HG03095 (cell line): ENCODE measurements at regions not wholly inside any gene's neighbourhood (a gene's known extent, or its start where the extent isn't known, plus 50 kb on each side); places are given as distances from the start of the nearest gene placed in this dataset.

Source experiments
- ATAC-seq: cut with Tn5 transposase; IDR thresholded peaks from one replicate; pipeline ENCODE4 v1.9.1; 2021; ENCODE audit warnings: moderate library complexity; ENCODE audit not compliant: unreplicated experiment

DNA sequence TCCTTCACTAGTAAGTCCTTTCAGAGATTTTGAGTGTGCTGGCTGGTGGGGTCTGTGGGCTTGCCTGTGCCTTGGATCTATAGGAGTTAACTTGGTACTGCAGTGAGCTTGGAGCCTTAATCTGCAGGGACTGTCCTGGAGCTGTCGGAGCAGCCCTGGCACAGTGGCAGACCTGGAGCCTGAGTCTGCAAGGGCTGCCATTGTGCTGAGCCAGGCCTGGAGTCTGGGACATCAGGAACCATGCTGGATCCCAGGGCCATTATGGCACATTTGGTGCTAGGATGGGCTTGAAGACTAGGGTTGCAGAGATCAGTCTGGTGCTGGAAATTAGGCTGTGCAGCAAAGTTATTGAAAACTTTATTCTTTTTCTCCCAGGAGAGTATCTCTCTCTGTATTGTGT lies 665.4 kb downstream of the METTL15 start:
- ATAC-seq = no peak

DNA sequence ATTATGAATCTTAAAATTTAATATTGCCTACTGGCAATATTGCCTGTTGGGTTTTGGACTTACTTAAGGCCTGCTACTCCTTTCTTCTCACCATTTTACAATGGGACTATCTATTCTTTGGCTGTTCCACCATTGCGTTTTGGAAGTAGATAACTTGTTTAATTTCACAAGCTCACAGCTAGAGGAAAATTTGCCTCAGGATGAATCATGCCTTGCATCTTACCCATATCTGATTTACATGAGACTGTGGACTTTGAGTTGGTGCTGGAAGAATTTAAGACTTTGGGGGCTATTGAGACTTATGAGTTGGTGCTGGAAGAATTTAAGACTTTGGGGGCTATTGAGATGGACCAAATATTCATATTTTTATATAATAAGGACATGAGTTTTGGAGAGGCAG lies 662.6 kb downstream of the METTL15 start:
- no peak for ATAC-seq

DNA sequence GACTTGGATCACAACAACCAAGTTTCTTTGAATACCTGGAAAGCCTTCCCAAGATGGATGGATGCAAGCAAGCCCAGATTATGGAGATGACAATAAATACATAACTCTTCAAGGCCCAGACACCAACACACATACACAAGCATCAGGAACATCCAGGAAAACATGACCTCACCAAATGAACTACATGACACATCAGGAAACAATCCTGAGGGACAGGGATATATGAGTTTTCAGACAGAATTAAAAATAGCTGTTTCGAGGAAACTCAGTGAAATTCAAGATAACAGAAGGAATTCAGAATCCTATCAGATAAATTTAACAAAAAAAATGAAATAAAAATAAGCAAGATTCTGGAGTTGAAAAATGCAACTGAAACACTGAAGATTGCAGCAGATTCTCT lies 659.4 kb downstream of the METTL15 start:
- ATAC-seq = no peak

DNA sequence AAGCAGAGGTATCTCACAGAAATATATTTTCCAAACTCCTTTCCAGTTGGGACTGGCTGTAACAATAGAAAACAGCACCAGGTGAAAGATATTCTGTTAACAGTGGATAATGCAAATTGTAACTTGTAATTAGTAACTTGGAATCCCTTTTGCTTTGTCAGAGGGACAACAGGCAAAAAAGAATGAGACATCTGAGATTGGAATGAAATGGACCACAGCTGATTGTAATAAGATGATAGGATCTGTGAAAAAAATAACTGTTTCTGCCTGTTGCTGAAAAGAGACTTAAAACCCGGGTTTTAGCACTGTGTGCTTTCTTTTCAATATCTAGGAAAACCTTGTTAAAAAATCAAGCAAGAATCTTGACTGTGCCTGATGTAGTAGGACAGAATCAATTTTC lies 655.7 kb downstream of the METTL15 start:
- ATAC-seq = no peak

DNA sequence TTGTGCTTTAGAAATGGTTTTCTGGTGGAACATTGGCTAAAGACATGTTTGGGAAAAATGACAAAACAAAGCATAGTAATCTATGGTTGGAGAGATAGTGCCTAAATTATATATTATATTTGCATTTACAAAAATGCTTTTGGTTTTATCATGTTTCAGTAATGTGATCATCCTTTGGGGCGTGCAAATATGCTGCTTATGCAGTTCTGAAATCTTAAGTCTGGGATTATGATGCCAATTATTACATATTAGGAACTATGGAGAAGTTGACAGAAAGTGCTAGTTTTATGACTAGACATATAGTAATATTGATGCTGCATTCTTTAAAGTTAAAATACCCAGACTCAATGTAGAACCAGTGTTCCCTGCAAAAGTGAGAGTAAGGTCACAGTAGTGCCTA lies 655.0 kb downstream of the METTL15 start:
- no peak for ATAC-seq

DNA sequence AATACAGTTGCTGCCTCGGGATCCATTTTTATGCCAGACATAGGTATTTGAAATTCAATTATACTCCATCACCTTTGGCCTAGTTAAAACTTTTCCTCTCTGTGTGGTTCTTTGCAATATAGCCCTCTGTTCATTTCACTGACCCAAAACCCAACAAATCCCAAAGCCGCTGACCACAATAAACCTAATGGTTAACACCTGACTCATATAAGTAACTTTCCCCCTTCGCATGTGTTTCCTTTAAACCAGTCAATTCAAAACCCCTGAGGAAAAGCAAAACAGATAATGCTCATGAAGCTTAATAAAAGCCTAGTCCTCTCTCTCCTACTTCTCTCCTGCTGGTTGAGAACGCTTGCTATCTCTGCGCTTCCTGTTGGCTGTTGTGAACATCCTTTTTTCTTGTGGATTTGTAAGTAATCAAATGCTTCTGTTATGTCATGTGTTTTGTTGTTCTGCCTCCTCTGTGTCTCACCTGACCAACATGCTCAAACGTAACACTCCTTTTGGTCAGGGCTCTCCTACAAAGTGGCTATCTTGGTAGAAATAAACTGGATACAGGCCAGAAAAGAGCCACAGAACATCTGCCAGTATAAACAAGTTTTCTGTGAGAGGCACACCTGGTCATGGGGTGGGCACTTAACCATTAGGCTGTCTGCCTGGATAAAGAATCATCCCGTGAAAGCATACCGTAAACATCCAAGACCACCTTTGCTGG lies 652.6 kb downstream of the METTL15 start:
- no peak for ATAC-seq

DNA sequence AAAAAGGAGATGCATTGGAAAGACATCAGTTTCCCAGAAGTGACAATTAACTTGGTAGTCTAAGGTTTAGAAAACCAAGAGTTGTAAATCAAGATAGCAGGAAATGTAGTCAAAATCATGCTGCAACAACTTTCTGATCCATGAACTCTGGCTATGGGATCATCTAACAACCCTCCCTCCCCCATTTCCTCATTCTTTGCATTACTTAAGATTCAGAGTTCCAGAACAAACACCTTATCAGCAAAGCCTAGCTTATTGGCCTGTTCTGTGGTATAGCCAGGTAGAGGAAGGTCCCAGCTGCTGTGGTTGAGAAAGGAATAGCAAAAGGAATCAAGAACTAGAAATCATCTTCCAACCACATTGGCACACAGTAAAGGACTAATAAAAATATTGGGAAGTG lies 651.1 kb downstream of the METTL15 start:
- no peak for ATAC-seq

DNA sequence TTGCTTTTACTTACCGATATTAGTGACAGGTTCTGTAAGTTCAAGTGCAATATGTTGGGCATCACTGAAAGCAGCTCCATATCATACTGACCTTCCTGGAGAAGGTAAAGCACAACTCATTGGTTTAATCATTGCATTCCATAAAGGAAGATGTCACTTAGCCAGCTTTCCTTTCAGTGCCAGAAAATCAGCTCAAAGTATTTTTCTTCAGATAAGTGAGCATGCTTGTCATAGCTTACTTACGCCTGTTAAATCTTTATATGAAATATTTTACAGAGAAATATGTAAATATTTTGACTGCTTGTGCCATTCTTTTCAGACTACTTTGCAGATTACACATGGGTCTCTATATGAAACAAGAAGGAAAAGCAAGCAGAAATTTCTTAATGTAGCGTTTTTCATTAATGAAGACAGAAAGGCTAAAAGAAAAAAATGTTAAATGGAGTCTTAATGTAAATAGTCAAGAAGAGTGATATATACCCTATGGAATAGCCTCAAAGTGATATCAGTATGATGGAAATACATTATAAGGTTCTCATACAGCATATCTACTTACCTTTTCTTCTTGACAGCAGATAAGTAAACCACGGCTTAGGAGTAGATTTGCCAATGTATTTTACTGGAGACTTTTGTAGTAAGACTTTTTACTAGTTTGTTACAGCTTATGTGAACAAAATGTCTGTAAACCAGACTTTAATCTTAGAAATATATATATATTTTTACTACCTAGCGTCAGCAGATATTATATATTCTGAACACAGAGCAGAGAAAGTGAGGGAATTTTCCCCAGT lies 649.7 kb downstream of the METTL15 start:
- ATAC-seq = no peak

DNA sequence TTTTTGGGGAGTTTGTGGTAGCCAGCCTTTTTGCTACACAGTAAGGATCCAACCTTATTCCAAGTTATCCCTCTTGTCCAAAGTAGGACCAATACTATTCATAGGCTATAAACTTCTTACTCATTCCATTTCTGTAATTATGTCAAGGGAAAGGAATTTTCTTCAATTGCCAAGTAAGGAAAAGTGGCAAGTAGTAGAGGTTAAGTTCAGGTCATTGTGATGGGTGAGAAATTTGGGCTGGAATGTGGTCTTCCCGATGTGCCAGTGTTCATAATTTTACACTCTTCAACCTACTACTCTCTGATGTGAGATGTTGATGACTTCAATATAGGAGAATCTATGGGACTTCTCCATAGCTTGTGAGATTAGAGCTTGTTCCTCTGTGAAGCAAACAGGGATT lies 648.8 kb downstream of the METTL15 start:
- no peak for ATAC-seq

DNA sequence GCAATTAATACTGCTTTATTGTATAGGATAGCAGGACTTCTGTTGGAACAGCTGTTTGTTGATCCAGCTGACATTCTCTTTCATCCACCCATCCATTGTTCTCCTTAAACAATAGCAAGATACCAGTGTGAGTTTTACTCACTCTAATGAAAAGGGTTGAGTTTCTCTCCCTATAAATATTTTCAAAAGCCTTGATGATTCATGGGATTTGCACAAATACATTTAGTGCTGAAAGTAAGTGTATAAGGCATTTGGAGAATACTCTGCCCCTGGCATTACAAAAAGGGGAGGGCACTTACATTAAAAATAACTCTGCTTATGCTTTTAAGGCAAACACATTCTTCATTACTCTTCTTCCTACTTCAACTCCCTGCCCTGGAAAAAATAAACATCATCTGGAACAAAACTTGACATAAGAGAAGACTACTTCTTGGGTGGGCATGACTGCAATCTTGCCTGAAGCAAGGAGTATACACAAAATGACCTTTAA lies 634.9 kb downstream of the METTL15 start:
- no peak for ATAC-seq

DNA sequence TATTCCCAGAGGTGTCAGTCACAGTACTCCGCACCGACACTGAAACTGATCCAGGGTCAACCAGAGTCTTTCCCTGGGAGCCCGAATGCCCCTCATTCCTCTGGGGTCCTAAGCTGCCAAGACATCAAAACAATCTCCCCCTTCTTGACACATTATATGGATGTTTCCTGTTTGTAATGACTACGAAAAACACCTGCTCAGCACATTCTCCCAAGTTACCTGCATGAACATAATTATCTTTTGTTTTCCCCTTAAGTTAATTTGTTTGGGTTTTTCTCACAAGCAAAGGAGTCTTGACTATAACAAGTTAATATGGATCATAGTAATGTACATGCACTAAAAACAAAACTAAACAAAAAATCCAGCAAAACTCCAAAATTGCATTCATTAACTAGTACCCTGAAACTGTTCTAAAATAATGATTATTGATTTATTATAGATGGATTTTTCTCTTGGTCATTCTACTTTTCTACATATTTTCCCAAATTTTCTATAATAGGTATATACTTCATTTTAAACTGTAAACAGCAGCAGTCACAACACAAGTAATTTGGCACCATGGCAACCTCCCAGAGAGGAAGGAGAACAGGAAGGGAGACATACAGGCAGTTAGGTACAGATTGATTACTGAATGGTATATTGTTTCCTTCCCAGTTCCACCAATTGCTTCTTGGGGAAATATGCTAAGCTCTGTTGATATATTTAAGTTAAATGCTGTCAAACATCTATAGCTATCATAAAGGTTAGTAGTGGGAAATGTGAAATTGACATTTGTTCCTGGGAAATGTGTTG lies 631.5 kb downstream of the METTL15 start:
- no peak for ATAC-seq

DNA sequence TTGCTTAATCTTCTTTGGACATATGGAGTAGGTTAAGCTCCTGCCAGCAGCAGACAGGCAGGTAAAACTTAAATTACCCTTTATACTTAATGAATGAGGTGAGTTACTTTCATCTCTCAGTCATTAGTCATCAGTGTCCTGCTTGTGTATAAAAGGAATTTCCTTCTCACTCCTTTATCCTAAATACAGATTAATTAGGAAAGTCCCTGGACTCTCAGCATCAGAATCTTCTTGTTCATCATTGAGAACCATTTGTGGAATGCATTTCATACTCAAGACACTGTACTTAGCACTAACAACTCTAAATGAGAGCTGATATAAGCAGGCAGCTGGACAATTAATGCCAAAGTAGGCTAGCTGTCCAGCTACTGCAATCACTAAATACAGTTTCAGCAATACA lies 630.4 kb downstream of the METTL15 start:
- no peak for ATAC-seq

DNA sequence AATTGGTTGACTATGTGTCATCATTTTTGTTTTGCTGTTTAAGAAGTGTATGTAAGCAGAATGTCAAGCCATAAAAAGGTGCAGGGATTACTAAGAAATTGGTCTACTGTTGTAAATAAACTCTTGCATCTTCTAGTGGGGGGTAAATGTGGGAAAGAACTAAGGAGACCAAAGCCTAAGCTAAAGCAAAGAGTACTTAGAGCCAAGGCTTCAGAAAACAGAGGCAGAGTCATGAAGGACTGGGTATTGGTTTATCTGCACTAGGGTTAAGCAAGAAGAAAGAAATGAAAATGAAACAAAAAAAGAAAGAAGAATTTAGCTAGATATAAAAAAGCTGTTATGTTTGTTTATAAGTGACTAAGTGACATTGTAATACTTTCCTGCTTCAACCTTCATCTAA lies 628.1 kb downstream of the METTL15 start:
- ATAC-seq = no peak

DNA sequence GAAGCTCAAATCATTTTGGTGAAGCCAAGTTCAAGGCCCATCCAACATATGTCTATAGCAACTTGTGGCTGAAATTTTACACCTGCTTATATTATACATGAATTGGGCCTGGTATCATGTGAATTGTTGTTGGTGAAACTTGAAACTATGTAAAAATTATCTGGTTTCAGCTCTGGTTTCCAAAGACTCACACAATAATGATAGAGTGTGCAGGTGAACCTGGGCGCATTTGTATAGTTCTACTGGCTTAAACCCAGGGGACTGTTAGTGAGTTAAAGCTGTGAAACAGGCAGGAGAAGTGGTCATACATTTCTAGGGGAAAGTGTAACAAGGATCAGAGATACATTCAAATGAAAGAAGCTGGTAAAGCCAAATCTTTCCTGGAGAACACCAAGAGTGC lies 627.3 kb downstream of the METTL15 start:
- no peak for ATAC-seq

DNA sequence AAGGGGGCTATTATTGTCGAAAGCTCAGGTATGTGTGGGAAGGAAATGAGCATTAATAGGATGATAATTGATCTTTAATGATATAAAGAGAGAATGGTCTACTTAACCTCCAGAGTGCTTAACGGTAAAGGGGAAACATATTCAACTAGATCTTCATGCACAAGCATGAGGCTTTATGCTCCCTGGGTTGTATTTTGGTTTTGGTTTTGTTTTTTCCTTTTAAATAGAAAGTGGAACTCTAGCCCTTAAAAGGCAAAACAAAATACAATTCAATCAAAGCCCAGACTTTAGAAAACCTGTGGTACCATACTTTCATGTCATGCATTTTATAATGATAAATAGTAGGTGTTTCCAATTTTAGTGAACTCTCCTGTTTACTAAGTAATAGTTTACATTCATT lies 622.7 kb downstream of the METTL15 start:
- no peak for ATAC-seq

DNA sequence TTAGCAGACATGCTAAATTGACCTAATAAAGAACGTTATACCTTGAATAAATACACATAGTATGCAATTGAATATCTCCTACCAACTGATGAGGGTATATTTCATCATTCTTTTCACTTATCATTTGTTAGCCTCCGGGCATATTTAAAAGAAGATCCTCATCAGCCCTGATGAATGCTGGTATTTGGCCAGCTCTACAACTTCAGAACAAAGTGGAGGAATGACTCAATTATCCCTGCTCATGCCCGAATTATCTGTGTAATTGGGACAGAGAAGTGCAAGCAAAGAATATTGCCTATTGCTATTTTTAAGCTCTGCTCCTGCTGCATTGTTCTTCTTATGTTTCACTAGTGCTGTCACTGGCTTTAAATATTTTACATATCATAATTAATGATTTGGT lies 622.1 kb downstream of the METTL15 start:
- no peak for ATAC-seq

DNA sequence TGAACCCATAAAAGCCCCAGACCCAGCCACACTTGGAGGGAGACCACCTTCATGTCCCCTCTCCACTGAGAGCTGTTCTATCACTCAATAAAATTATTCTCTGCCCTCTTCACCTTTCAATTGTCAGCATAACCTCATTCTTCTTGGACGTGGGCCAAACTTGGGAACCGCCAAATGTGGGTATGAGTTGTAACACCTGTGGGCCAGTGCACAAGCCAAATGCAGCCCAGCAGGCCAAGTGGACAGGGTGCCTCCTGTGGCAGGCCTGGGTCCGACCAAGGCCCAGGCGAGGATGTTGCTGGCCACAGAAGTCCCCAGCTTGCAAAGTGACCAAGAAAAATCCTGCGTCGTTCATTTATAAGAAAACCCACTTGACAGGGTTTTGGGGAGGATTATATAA lies 621.2 kb downstream of the METTL15 start:
- no peak for ATAC-seq

DNA sequence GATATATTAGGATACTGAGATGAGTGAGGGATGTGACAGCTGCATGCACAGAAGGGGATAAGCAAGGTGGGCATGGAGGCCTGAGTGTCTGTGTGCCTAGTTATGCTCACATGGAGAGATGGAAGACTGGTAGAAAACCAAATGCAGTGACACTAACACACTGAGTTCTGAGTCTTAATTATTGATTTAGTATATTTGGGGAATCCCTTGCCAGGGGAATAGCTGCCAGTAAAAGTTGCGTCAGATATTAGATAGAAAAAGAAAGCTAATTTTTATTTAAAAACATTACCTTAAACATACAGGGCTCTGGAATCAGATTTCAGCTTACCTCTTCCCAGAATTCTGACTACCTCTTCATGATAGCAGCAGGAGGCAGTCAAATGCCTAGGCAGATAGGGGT lies 620.5 kb downstream of the METTL15 start:
- ATAC-seq = no peak

DNA sequence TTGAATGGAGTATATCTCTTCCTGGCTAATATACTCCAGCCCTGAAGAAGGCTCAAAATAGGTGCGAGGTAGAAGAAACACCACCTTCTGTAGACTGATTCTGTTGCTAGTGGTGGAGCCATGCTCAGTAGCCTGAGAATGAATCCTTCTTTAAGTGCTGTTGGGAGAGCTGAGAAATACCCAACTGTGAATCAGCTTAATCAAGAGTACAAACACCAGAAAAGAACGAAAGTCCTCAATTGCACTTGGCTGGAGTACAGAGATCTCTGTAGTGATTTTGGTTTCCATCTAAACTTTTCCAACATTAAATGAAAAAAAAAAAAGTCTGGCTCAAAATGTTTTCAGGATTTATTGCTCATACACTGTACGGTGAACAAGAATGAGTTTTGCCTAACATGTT lies 619.1 kb downstream of the METTL15 start:
- no peak for ATAC-seq

DNA sequence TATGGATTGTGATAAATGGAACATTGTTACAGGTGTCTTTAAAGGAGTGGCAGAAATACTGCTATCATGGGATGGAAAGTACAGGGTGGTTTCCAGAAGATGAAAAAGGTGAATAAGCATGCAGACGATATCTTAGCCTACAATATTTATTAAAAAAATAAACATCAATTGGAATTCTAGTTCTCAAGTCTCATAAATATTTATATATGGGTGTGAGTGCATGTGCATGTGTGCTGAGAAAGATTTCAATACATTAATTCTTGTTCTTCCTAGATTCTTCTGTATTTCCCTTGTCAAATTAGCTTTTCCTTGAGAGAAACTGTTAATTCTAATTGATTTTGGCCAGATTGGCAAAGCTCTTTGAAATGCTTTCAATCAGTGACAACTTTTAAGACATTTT lies 618.2 kb downstream of the METTL15 start:
- ATAC-seq = no peak

DNA sequence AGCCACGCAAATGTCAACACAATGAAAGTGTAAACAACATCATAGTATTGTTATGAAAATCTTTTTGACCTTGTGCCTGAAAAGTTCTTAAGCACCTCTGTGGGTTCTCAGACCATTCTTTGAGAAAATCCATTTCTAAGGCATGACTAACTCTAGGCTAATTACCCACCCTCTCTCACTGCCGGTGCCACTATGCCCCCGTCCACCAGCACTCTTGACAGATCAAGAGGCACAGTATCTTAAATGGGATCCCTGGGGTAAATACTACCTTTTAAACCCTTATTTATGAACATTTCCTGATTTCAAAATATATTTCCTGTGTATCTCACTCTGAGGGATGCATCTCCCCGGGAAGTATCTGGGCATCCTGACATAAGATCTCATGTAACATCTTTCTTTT lies 607.5 kb downstream of the METTL15 start:
- ATAC-seq = no peak

DNA sequence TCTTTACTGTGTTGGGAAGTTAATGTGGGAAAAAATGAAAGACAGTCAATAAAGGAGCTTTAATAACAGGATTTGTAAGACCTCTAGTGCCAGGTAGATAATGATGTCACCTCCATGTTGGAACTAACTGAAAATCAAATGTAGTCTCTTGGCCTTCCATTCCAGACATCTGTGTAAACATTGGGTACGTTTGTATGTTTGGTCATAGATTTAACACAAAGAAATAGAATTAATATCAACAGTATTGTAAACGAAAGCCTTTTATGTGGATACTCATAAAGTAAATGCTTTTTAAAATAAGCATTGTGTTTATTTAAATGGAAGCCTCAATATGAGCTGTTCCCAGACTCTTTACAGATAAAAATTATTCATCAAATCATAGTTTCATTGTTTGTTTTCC lies 605.7 kb downstream of the METTL15 start:
- no peak for ATAC-seq
